Left ventricle myocardium inferior (tissue), 1 donor: ENCODE measurements at regions not wholly inside any gene's neighbourhood (a gene's known extent, or its start where the extent isn't known, plus 50 kb on each side); places are given as distances from the start of the nearest gene placed in this dataset.

Source experiments
- DNase-seq: peaks from one replicate; pipeline ENCODE4 v3.0.0-alpha.2; 2020
- H3K27ac ChIP-seq: fragments of 200-600 bp; replicated peaks from 2 replicates; pipeline ENCODE4 v1.8.0; 2021
- H3K27me3 ChIP-seq: fragments of 200-600 bp; 2 replicates; pipeline ENCODE4 v1.8.0; 2021; ENCODE audit warnings: low read depth
- H3K36me3 ChIP-seq: fragments of 200-600 bp; 2 replicates; pipeline ENCODE4 v1.8.0; 2021
- H3K4me1 ChIP-seq: fragments of 200-600 bp; 2 replicates; pipeline ENCODE4 v1.8.0; 2021
- H3K4me3 ChIP-seq: fragments of 200-600 bp; 2 replicates; pipeline ENCODE4 v1.8.0; 2021; ENCODE audit warnings: mild to moderate bottlenecking, moderate library complexity
- H3K9me3 ChIP-seq: fragments of 200-600 bp; replicated peaks from 2 replicates; pipeline ENCODE4 v1.8.0; 2021
- intact Hi-C: fragments of 100-400 bp; cut with micrococcal nuclease; formaldehyde crosslinking; loops from one replicate; pipeline ENCODE4 v1.11.0; 2022
- TF ChIP-seq, protein P1 (sequence below): fragments of 200-600 bp; IDR thresholded peaks from 2 replicates; pipeline ENCODE4 v1.8.0; 2021; ENCODE audit warnings: antibody characterized with exemption, mild to moderate bottlenecking, borderline replicate concordance
- donor health status: DM: no; HTN: yes; CAD: no; lungs with severe emphysema.

DNA sequence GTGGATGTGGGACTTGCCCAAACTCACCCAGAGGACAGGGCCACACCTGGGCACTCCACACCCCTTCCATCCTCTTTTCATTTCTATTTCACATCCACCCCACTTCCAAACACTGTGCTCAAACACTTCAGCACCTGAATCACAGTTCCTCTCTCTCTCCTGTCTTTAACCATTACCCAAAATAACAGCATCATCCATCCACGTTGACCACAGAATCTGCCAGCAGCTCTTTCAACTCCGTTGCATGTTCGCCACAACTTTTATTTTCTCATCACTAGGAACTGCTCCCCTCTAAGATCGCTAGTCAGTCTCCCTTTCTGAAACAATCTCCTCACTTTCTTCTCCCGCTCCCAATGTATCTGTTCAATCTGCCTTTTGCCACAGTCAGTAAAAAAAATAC lies 121.6 kb upstream of the HNRNPA3 start:
- intact Hi-C loops, result no loop called here
- H3K9me3 ChIP-seq, result no peaks in the 10 kb centered on the region
- H3K4me3 ChIP-seq, result no peak overlapping the region
- no peaks in the 10 kb centered on the region for H3K36me3 ChIP-seq
- DNase-seq, result no peak
- H3K27me3 ChIP-seq, result peaks cover 14% of the 10 kb centered on the region
- H3K27ac ChIP-seq, result no peak overlapping the region
- TF ChIP-seq, protein P1, sequence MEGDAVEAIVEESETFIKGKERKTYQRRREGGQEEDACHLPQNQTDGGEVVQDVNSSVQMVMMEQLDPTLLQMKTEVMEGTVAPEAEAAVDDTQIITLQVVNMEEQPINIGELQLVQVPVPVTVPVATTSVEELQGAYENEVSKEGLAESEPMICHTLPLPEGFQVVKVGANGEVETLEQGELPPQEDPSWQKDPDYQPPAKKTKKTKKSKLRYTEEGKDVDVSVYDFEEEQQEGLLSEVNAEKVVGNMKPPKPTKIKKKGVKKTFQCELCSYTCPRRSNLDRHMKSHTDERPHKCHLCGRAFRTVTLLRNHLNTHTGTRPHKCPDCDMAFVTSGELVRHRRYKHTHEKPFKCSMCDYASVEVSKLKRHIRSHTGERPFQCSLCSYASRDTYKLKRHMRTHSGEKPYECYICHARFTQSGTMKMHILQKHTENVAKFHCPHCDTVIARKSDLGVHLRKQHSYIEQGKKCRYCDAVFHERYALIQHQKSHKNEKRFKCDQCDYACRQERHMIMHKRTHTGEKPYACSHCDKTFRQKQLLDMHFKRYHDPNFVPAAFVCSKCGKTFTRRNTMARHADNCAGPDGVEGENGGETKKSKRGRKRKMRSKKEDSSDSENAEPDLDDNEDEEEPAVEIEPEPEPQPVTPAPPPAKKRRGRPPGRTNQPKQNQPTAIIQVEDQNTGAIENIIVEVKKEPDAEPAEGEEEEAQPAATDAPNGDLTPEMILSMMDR, result no peak
- H3K4me1 ChIP-seq, result no peaks in the 10 kb centered on the region

DNA sequence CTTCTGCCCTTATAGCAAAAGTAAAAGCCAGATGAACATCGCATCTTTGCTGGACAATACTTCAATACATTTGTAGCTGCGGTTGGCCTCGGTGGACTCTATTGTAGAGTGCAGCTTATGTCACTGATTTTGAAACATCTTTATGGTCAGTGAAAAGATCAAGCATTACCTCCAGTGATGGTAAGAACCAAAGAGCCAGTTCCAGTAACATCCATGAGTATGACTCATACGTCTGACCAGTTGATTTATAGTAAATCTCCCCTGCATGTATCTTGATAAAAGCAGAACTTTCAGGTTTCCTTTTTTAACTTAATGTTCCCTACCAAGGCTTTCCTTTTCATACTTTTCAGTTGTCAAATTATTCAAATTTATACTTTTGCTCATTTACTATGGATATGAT lies 119.2 kb upstream of the HNRNPA3 start:
- Histone ChIP-seq H3K4me3 (no peak overlapping the region), H3K27me3 (peaks cover 7% of the 10 kb centered on the region), H3K4me1 (no peaks in the 10 kb centered on the region), H3K9me3 (no peaks in the 10 kb centered on the region), H3K27ac (no peak overlapping the region), H3K36me3 (no peaks in the 10 kb centered on the region)
- TF ChIP-seq, protein P1, result no peak
- intact Hi-C loops, result no loop called here
- DNase-seq, result no peak

DNA sequence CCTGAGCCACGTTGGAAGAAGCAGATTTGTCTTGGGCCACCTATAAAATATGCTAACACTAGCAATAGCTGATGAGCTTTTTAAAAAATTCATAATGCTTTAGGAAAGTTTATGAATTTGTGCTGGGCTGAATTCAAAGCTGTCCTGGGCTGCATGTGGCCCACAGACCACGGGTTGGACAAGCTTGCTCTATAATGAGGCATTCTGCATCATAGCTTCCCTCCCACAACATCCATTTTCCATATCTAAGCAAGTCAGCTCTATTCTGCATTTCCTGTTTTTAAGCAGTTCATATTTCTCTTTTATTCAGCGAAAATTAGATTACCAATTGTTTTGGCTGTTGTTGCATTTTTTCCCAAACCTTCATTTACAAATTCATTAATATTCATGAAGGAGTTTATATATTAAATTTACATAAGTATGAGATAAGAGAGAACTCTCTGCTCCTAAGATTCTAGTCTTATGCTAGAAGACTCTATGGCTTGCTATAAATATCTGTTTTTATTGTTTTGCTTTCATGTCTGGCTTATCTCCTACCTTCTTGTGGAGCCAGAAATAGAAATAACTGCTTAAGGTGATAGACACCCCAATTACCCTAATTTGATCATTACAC lies 114.5 kb upstream of the HNRNPA3 start:
- no peaks in the 10 kb centered on the region for H3K4me1 ChIP-seq
- H3K36me3 ChIP-seq, result no peaks in the 10 kb centered on the region
- H3K27ac ChIP-seq, result no peak overlapping the region
- H3K27me3 ChIP-seq, result no peaks in the 10 kb centered on the region
- H3K9me3 ChIP-seq, result peaks cover 9% of the 10 kb centered on the region
- no peak overlapping the region for H3K4me3 ChIP-seq
- DNase-seq, result no peak
- intact Hi-C loops, result no loop called here
- TF ChIP-seq, protein P1, result no peak

DNA sequence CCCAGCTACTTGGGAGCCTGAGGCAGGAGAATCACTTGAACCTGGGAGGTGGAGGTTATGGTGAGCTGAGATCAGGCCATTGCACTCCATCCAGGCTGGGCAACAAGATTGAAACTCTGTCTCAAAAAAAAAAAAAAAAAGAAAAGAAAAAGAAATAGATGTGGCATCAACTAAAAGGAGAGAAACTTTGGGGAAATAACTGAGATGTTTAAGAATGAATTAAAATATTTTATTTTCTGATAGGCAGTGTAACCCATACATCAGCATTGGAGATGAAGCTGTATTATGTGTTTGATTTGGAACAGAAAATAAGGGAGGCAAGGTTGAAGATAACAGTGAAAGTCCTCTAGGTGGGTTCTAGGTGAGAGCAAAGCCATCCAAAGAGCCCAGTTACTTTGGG lies 110.7 kb upstream of the HNRNPA3 start:
- no peak overlapping the region for H3K27ac ChIP-seq
- H3K9me3 ChIP-seq, result peaks cover 9% of the 10 kb centered on the region
- H3K4me3 ChIP-seq, result no peak overlapping the region
- TF ChIP-seq, protein P1, result no peak
- no peaks in the 10 kb centered on the region for H3K36me3 ChIP-seq
- peaks cover 9% of the 10 kb centered on the region for H3K27me3 ChIP-seq
- no peaks in the 10 kb centered on the region for H3K4me1 ChIP-seq
- DNase-seq, result no peak
- intact Hi-C loops, result no loop called here

DNA sequence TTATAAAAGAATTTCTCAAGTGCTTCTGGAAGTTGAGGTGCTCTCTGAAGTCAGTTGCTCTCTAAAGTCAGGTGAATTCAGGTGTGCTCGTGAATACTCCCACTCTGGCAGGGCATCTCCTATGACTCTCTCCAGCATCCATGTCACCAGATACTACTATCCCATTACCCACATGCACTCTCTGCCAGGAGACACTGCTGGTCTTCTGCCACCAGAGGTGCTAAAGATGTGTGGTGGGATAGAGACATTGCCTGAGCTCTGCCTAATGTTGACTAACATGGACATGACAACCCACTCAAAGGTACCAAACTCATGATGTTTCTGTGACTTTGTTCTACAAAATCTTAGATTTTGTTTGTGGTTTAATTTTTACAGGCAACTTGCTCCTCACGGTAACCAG lies 106.4 kb upstream of the HNRNPA3 start:
- intact Hi-C loops, result no loop called here
- DNase-seq, result no peak
- TF ChIP-seq, protein P1, result no peak

More for the DNA sequence above, 106.4 kb upstream of the HNRNPA3 start:
- Histone ChIP-seq H3K36me3 (no peaks in the 10 kb centered on the region), H3K4me1 (no peaks in the 10 kb centered on the region), H3K9me3 (peaks cover 9% of the 10 kb centered on the region), H3K27ac (no peak overlapping the region), H3K4me3 (no peak overlapping the region), H3K27me3 (peaks cover 19% of the 10 kb centered on the region)
